GM21619 (cell line): ENCODE measurements at regions not wholly inside any gene's neighbourhood (a gene's known extent, or its start where the extent isn't known, plus 50 kb on each side); places are given as distances from the start of the nearest gene placed in this dataset.
"Not testable (repeated sequence)": the region's sequence is repeated elsewhere in the genome, so short reads cannot be mapped to it uniquely, and the experiment has no call there.

Experiments
- ATAC-seq: cut with Tn5 transposase; IDR thresholded peaks from one replicate; pipeline ENCODE4 v1.9.1; 2021; ENCODE audit not compliant: unreplicated experiment

- no peak for ATAC-seq
These were observed 50.0 kb downstream of the SPRING1 start for GRCh38 chr12:116687888-116688287.

GRCh38 chr12:116684891-116685290 lies 53.0 kb downstream of the SPRING1 start:
- ATAC-seq: no peak

- no peak for ATAC-seq
These were observed 60.6 kb downstream of the SPRING1 start for GRCh38 chr12:116677202-116677661.

- no peak for ATAC-seq
These were observed 62.3 kb downstream of the SPRING1 start for GRCh38 chr12:116675339-116676107.

- no peak for ATAC-seq
These were observed 63.2 kb downstream of the SPRING1 start for GRCh38 chr12:116674643-116675183.

- no peak for ATAC-seq
These were observed 64.2 kb downstream of the SPRING1 start for GRCh38 chr12:116673681-116674111.

GRCh38 chr12:116672842-116673516 lies 64.9 kb downstream of the SPRING1 start:
- peak; percentile 85 for ATAC-seq

- ATAC-seq: no peak
These were observed 65.9 kb downstream of the SPRING1 start for GRCh38 chr12:116672010-116672409.

- no peak for ATAC-seq
These were observed 67.0 kb downstream of the SPRING1 start for GRCh38 chr12:116670859-116671258.

- ATAC-seq: no peak
These were observed 70.1 kb downstream of the SPRING1 start for GRCh38 chr12:116667752-116668151.

GRCh38 chr12:116666829-116667228 lies 71.0 kb downstream of the SPRING1 start:
- ATAC-seq: not testable (repeated sequence)

- no peak for ATAC-seq
These were observed 71.6 kb downstream of the SPRING1 start for GRCh38 chr12:116666305-116666673.

GRCh38 chr12:116665666-116666304 lies 72.1 kb downstream of the SPRING1 start:
- ATAC-seq: no peak

GRCh38 chr12:116664085-116664484 lies 73.8 kb downstream of the SPRING1 start:
- ATAC-seq: no peak

GRCh38 chr12:116662612-116663144 lies 75.2 kb downstream of the SPRING1 start:
- no peak for ATAC-seq

- no peak for ATAC-seq
These were observed 76.5 kb downstream of the SPRING1 start for GRCh38 chr12:116661341-116661740.

GRCh38 chr12:116660740-116661139 lies 77.1 kb downstream of the SPRING1 start:
- ATAC-seq: not testable (repeated sequence)

- ATAC-seq: no peak
These were observed 77.9 kb downstream of the SPRING1 start for GRCh38 chr12:116659771-116660481.

GRCh38 chr12:116657921-116658495 lies 79.9 kb downstream of the SPRING1 start:
- ATAC-seq: no peak

- ATAC-seq: no peak
These were observed 81.6 kb downstream of the SPRING1 start for GRCh38 chr12:116656306-116656705.
